Memory B cell (primary cell): ENCODE measurements at regions not wholly inside any gene's neighbourhood (a gene's known extent, or its start where the extent isn't known, plus 50 kb on each side); places are given as distances from the start of the nearest gene placed in this dataset.
A peak's percentile ranks its signal among the peaks of the same experiment; 100 is the strongest.
"Not testable (repeated sequence)": the region's sequence is repeated elsewhere in the genome, so short reads cannot be mapped to it uniquely, and the experiment has no call there.

Experiments used
- ATAC-seq: fragments of 150-1000 bp; cut with Tn5 transposase; 2 replicates; pipeline ENCODE4 v1.10.0; 2021; ENCODE audit warnings: low read depth, mild to moderate bottlenecking, moderate library complexity
- DNase-seq, 2 donors: peaks; one replicate each; pipeline ENCODE4 v3.0.0; 2022; ENCODE audit warnings: low spot score in 2 of 2
- H3K27ac Mint-ChIP-seq: one replicate; pipeline ENCODE4 v1.8.0; 2022; ENCODE audit warnings: mild to moderate bottlenecking, moderate library complexity, mixed read lengths
- H3K27me3 Mint-ChIP-seq: one replicate; pipeline ENCODE4 v1.8.0; 2022; ENCODE audit warnings: mixed read lengths
- H3K36me3 Mint-ChIP-seq: one replicate; pipeline ENCODE4 v1.8.0; 2022; ENCODE audit warnings: mild to moderate bottlenecking, mixed read lengths
- H3K4me1 Mint-ChIP-seq: one replicate; pipeline ENCODE4 v1.8.0; 2022; ENCODE audit warnings: mixed read lengths
- H3K4me3 Mint-ChIP-seq: one replicate; pipeline ENCODE4 v1.8.0; 2022; ENCODE audit warnings: mild to moderate bottlenecking, moderate library complexity, mixed read lengths
- H3K9me3 Mint-ChIP-seq: one replicate; pipeline ENCODE4 v1.8.0; 2022; ENCODE audit warnings: mixed read lengths

- peaks cover 1% of the 10 kb centered on the region for H3K9me3 Mint-ChIP-seq
- DNase-seq = no peak
- peaks cover 5% of the 10 kb centered on the region for H3K4me1 Mint-ChIP-seq
Measured at GRCh38 chr3:177622982-177623617, 425.8 kb upstream of the TBL1XR1 start.

DNA sequence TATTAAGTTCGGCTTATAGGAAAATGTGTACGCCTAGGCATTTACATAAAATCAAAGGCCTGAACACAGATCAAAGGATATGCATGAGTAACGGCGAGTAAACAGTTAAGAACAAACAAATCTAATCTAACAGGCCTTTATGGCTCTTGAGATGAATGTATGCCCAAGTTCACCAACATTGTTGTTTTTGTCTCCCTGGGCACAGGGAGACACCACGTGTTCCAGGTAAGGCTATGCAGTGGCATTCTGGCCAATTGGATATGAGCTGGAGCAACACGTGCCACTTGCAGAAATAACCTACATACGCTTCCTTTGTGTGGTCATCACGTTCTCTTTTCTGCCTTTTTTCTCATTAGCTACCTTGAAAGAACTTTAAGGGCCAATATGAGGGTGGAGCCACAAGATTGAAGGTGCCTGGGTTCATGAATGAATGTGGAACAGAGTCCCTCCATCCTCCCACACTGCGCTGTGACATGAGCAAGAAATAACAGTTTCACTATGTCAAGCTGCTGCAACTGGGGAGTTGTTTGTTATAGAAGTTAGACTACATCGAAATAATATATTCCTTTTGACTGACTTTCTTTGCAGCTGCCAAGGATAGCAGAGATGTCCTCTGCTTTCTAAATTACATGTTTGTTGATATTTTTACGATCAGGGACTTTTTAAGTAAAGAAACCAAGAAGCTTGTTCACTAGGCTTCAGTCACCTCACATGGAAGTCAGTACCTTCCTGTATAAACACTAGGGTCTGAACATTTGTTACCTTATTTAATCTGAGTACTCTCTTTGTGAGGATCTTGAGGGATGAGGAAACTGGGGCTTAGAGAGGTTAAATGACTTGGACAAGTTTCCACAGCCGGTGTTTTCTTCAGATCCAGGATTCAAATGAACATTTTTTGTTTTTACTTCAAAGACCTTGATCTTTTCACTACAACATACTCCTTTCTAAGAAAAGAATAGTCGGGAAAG, 427.5 kb upstream of the TBL1XR1 start:
- peak; percentile 46 for ATAC-seq
- Mint-ChIP-seq H3K27ac (no peak overlapping the region), H3K4me3 (peak overlapping the region; percentile 12), H3K27me3 (no peaks in the 10 kb centered on the region), H3K36me3 (no peaks in the 10 kb centered on the region), H3K4me1 (peaks cover 5% of the 10 kb centered on the region), H3K9me3 (peaks cover 1% of the 10 kb centered on the region)
- no peak for DNase-seq

More at GRCh38 chr3:177622982-177623617, 425.8 kb upstream of the TBL1XR1 start:
- no peak overlapping the region for H3K27ac Mint-ChIP-seq
- no peak for ATAC-seq
- no peak overlapping the region for H3K4me3 Mint-ChIP-seq
- H3K36me3 Mint-ChIP-seq = no peaks in the 10 kb centered on the region
- no peaks in the 10 kb centered on the region for H3K27me3 Mint-ChIP-seq

DNA sequence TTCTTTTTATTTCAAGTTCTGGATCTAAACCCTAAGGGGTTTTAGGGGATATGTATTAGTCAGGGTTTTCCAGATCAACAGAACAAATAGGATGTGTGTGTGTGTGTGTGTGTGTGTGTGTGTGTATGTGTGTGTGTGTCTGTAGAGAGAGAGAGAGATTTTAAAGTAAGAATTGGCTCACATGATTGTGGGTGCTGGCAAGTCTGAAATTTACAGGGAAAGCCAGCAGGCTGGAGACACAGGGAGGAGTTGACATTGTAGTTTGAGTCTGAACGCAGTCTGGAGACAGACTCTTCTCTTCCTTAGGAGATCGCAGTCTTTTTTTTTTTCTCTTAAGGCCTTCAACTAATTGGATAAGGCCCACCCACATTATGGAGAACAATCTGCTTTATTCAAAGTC, 428.8 kb upstream of the TBL1XR1 start:
- Mint-ChIP-seq H3K4me1 (peaks cover 5% of the 10 kb centered on the region), H3K9me3 (peaks cover 1% of the 10 kb centered on the region), H3K36me3 (no peaks in the 10 kb centered on the region), H3K4me3 (no peak overlapping the region), H3K27ac (no peak overlapping the region), H3K27me3 (no peaks in the 10 kb centered on the region)
- no peak for DNase-seq
- no peak for ATAC-seq

DNA sequence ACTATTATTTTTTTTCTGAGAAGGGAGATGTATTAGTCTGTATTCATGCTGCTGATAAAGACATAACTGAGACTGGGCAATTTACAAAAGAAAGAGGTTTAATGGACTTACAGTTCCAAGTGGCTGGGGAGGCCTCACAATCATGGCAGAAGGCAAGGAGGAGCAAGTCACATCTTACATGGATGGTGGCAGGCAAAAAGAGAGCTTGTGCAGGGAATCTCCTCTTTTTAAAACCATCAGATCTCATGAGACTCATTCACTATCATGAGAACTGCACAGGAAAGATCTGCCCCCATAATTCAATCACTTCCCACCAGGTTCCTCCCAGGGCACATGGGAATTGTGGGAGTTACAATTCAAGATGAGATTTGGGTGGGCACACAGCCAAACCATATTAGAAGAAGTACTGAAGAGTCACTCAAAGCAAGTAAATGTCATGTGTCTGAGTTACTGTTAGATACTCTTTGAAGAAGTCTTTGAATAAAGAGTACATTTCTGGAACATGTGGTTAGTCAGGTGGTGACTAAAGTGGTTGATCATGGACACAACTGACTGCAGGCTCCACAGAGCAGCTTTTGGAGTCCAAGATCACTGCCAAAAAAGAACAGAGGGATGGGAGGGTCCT, 430.9 kb upstream of the TBL1XR1 start:
- not testable (repeated sequence) for H3K27me3 Mint-ChIP-seq, DNase-seq, H3K36me3 Mint-ChIP-seq, H3K9me3 Mint-ChIP-seq, H3K27ac Mint-ChIP-seq, H3K4me1 Mint-ChIP-seq, ATAC-seq, H3K4me3 Mint-ChIP-seq

DNA sequence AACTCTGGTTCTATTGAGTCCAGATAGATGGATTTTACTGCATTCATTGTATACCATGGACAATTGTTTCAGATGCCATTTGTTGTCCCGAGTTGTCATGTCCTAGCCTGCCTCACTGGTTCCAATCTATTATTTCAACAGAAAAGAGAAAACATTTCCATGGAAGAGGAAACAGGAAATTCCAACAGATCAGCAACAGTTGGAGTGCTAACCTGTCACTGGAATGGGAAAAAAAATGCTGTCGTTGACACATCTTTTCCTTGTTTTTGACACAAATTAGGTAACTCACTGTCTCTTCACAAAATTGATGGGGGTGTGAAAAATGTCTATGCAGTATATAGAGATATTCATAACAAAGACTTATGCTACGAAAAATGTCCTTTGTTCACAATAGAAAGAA, 432.0 kb upstream of the TBL1XR1 start:
- Mint-ChIP-seq H3K9me3 (peaks cover 1% of the 10 kb centered on the region), H3K4me1 (no peaks in the 10 kb centered on the region), H3K36me3 (no peaks in the 10 kb centered on the region), H3K27ac (no peak overlapping the region), H3K4me3 (no peak overlapping the region), H3K27me3 (no peaks in the 10 kb centered on the region)
- no peak for DNase-seq
- ATAC-seq = no peak

GRCh38 chr3:177633671-177634207, 436.5 kb upstream of the TBL1XR1 start:
- H3K4me1 Mint-ChIP-seq = no peaks in the 10 kb centered on the region
- no peak for DNase-seq
- no peak for ATAC-seq

DNA sequence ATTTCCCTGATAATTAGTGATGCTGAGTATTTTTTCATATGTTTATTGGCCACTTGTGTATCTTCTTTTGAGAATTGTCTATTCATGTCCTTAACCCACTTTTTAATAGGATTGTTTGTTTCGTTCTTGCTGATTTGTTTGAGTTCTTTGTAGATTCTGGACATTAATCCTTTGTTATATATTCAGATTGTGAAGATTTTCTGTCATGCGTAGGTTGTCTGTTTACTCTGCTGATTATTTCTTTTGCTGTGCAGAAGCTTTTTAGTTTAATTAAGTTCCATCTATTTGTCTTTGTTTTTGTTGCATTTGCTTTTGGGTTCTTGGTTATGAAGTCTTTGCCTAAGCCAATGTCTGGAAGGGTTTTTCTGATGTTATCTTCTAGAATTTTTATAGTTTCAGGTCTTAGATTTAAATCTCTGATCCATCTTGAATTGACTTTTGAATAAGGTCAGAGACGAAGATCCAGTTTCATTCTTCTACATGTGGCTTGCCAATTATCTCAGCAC, 438.4 kb upstream of the TBL1XR1 start:
- H3K27ac Mint-ChIP-seq, H3K9me3 Mint-ChIP-seq, ATAC-seq, H3K4me3 Mint-ChIP-seq, H3K27me3 Mint-ChIP-seq, DNase-seq, H3K36me3 Mint-ChIP-seq, H3K4me1 Mint-ChIP-seq: not testable (repeated sequence)

More at GRCh38 chr3:177633671-177634207, 436.5 kb upstream of the TBL1XR1 start:
- no peaks in the 10 kb centered on the region for H3K36me3 Mint-ChIP-seq
- H3K9me3 Mint-ChIP-seq = peaks cover 3% of the 10 kb centered on the region
- H3K4me3 Mint-ChIP-seq = no peak overlapping the region
- no peaks in the 10 kb centered on the region for H3K27me3 Mint-ChIP-seq
- H3K27ac Mint-ChIP-seq = no peak overlapping the region

- no peak overlapping the region for H3K4me3 Mint-ChIP-seq
- peaks cover 3% of the 10 kb centered on the region for H3K9me3 Mint-ChIP-seq
- no peak overlapping the region for H3K27ac Mint-ChIP-seq
- no peaks in the 10 kb centered on the region for H3K36me3 Mint-ChIP-seq
- no peaks in the 10 kb centered on the region for H3K27me3 Mint-ChIP-seq
- no peaks in the 10 kb centered on the region for H3K4me1 Mint-ChIP-seq
- no peak for ATAC-seq
- DNase-seq = no peak
Measured at GRCh38 chr3:177640319-177640965, 443.2 kb upstream of the TBL1XR1 start.

GRCh38 chr3:177641206-177641605, 443.9 kb upstream of the TBL1XR1 start:
- no peak for ATAC-seq
- Mint-ChIP-seq H3K4me1 (no peaks in the 10 kb centered on the region), H3K27ac (no peak overlapping the region), H3K9me3 (no peaks in the 10 kb centered on the region), H3K36me3 (no peaks in the 10 kb centered on the region), H3K4me3 (no peak overlapping the region), H3K27me3 (no peaks in the 10 kb centered on the region)
- DNase-seq = no peak

- H3K27me3 Mint-ChIP-seq = no peaks in the 10 kb centered on the region
- ATAC-seq = no peak
- H3K9me3 Mint-ChIP-seq = no peaks in the 10 kb centered on the region
- H3K36me3 Mint-ChIP-seq = no peaks in the 10 kb centered on the region
- H3K4me1 Mint-ChIP-seq = peaks cover 7% of the 10 kb centered on the region
- no peak overlapping the region for H3K27ac Mint-ChIP-seq
- DNase-seq = no peak
- no peak overlapping the region for H3K4me3 Mint-ChIP-seq
Measured at GRCh38 chr3:177642042-177642803, 444.9 kb upstream of the TBL1XR1 start.

- Mint-ChIP-seq H3K4me3 (no peak overlapping the region), H3K4me1 (peaks cover 11% of the 10 kb centered on the region)
Measured at GRCh38 chr3:177642804-177643125, 445.5 kb upstream of the TBL1XR1 start.

GRCh38 chr3:177646749-177647148, 449.5 kb upstream of the TBL1XR1 start:
- H3K27me3 Mint-ChIP-seq = no peaks in the 10 kb centered on the region
- peaks cover 17% of the 10 kb centered on the region for H3K4me1 Mint-ChIP-seq
- no peak overlapping the region for H3K4me3 Mint-ChIP-seq
- H3K36me3 Mint-ChIP-seq = no peaks in the 10 kb centered on the region
- H3K27ac Mint-ChIP-seq = no peak overlapping the region
- H3K9me3 Mint-ChIP-seq = no peaks in the 10 kb centered on the region
- DNase-seq (no peak), ATAC-seq (no peak)

More at GRCh38 chr3:177642804-177643125, 445.5 kb upstream of the TBL1XR1 start:
- no peak for DNase-seq
- no peaks in the 10 kb centered on the region for H3K36me3 Mint-ChIP-seq
- H3K27ac Mint-ChIP-seq = no peak overlapping the region
- H3K9me3 Mint-ChIP-seq = no peaks in the 10 kb centered on the region
- no peak for ATAC-seq
- H3K27me3 Mint-ChIP-seq = no peaks in the 10 kb centered on the region

GRCh38 chr3:177647341-177647740, 450.1 kb upstream of the TBL1XR1 start:
- no peaks in the 10 kb centered on the region for H3K36me3 Mint-ChIP-seq
- ATAC-seq = no peak
- peak overlapping the region; percentile 24 for H3K4me3 Mint-ChIP-seq
- H3K27ac Mint-ChIP-seq = peak overlapping the region; percentile 20
- no peak for DNase-seq
- H3K27me3 Mint-ChIP-seq = no peaks in the 10 kb centered on the region
- H3K4me1 Mint-ChIP-seq = peaks cover 17% of the 10 kb centered on the region
- H3K9me3 Mint-ChIP-seq = no peaks in the 10 kb centered on the region
